ENCODE measurements at regions not wholly inside any gene's neighbourhood (a gene's known extent, or its start where the extent isn't known, plus 50 kb on each side); places are given as distances from the start of the nearest gene placed in this dataset.

- no peaks in the 10 kb centered on the region for H3K4me1 Mint-ChIP-seq
- TF ChIP-seq CTCF (IDR thresholded peaks at IDR 0.05), result no peak
- no peaks in the 10 kb centered on the region for H3K4me1 ChIP-seq (ENCODE audit: control insufficient read depth, insufficient read depth, low read length)
- H3K36me3 Mint-ChIP-seq, result no peaks in the 10 kb centered on the region
- intact Hi-C loops (cut with micrococcal nuclease), result no loop called here
- H3K36me3 ChIP-seq (ENCODE audit: control insufficient read depth, insufficient read depth, low read length), result no peaks in the 10 kb centered on the region
- no peak for ATAC-seq
- H3K27ac ChIP-seq (ENCODE audit: low read length), result no peak overlapping the region
- peaks cover 2 to 6% of the 10 kb centered on the region in 2 donors for H3K9me3 Mint-ChIP-seq
- DNase-seq, result no peak
- no peaks in the 10 kb centered on the region for H3K27me3 ChIP-seq (ENCODE audit: control insufficient read depth, insufficient read depth, low read length)
- H3K27ac Mint-ChIP-seq, result no peak overlapping the region
- H3K9me3 ChIP-seq (ENCODE audit: control insufficient read depth, insufficient read depth, low read length), result no peaks in the 10 kb centered on the region
- H3K27me3 Mint-ChIP-seq (ENCODE audit: low read depth in 2 of 2), result peaks cover 0 to 3% of the 10 kb centered on the region in 2 donors
- H3K4me3 Mint-ChIP-seq, result no peak overlapping the region
- no peak overlapping the region for H3K4me3 ChIP-seq (ENCODE audit: low read length)
- WGBS (ENCODE audit: insufficient coverage), result 75% methylated on average over 2 of the region's 2 CpGs
Observed at GRCh38 chr12:85641796-85642195, 194.4 kb downstream of the RASSF9 start.

- ATAC-seq, result no peak
Observed at GRCh38 chr12:85642288-85642687, 193.9 kb downstream of the RASSF9 start.

GRCh38 chr12:85642808-85643207 is 193.4 kb downstream of the RASSF9 start:
- no peak for TF ChIP-seq CTCF (IDR thresholded peaks at IDR 0.05)

More at GRCh38 chr12:85642288-85642687, 193.9 kb downstream of the RASSF9 start:
- Mint-ChIP-seq H3K9me3 (peaks cover 2 to 6% of the 10 kb centered on the region in 2 donors), H3K4me1 (no peaks in the 10 kb centered on the region), H3K4me3 (no peak overlapping the region), H3K36me3 (no peaks in the 10 kb centered on the region), H3K27me3 (ENCODE audit: low read depth in 2 of 2) (peaks cover 0 to 3% of the 10 kb centered on the region in 2 donors), H3K27ac (no peak overlapping the region)
- H3K4me1 ChIP-seq (ENCODE audit: control insufficient read depth, insufficient read depth, low read length), result no peaks in the 10 kb centered on the region
- WGBS (ENCODE audit: insufficient coverage), result 83% methylated on average over 2 of the region's 2 CpGs
- H3K36me3 ChIP-seq (ENCODE audit: control insufficient read depth, insufficient read depth, low read length), result no peaks in the 10 kb centered on the region
- intact Hi-C loops (cut with micrococcal nuclease), result no loop called here
- no peak for DNase-seq
- no peaks in the 10 kb centered on the region for H3K27me3 ChIP-seq (ENCODE audit: control insufficient read depth, insufficient read depth, low read length)
- no peak for TF ChIP-seq CTCF (IDR thresholded peaks at IDR 0.05)
- H3K4me3 ChIP-seq (ENCODE audit: low read length), result no peak overlapping the region
- no peaks in the 10 kb centered on the region for H3K9me3 ChIP-seq (ENCODE audit: control insufficient read depth, insufficient read depth, low read length)
- no peak overlapping the region for H3K27ac ChIP-seq (ENCODE audit: low read length)

GRCh38 chr12:85644508-85644907 is 191.7 kb downstream of the RASSF9 start:
- Mint-ChIP-seq H3K4me3 (no peak overlapping the region), H3K36me3 (no peaks in the 10 kb centered on the region), H3K27ac (no peak overlapping the region), H3K4me1 (no peaks in the 10 kb centered on the region), H3K27me3 (ENCODE audit: low read depth in 2 of 2) (peaks cover 0 to 3% of the 10 kb centered on the region in 2 donors), H3K9me3 (peaks cover 4 to 6% of the 10 kb centered on the region in 2 donors)
- no peak for TF ChIP-seq CTCF (IDR thresholded peaks at IDR 0.05)
- intact Hi-C loops (cut with micrococcal nuclease), result no loop called here
- Histone ChIP-seq H3K9me3 (ENCODE audit: control insufficient read depth, insufficient read depth, low read length) (no peaks in the 10 kb centered on the region), H3K27ac (ENCODE audit: low read length) (no peak overlapping the region), H3K36me3 (ENCODE audit: control insufficient read depth, insufficient read depth, low read length) (no peaks in the 10 kb centered on the region), H3K27me3 (ENCODE audit: control insufficient read depth, insufficient read depth, low read length) (no peaks in the 10 kb centered on the region), H3K4me3 (ENCODE audit: low read length) (no peak overlapping the region), H3K4me1 (ENCODE audit: control insufficient read depth, insufficient read depth, low read length) (no peaks in the 10 kb centered on the region)
- DNase-seq, result no peak
- no peak for ATAC-seq
- WGBS (ENCODE audit: insufficient coverage), result 80% methylated on average over 1 of the region's 3 CpGs

More at GRCh38 chr12:85642808-85643207, 193.4 kb downstream of the RASSF9 start:
- no peaks in the 10 kb centered on the region for H3K36me3 Mint-ChIP-seq
- DNase-seq, result no peak
- peaks cover 2 to 6% of the 10 kb centered on the region in 2 donors for H3K9me3 Mint-ChIP-seq
- no peak for ATAC-seq
- no peaks in the 10 kb centered on the region for H3K4me1 ChIP-seq (ENCODE audit: control insufficient read depth, insufficient read depth, low read length)
- H3K27ac Mint-ChIP-seq, result no peak overlapping the region
- peaks cover 0 to 3% of the 10 kb centered on the region in 2 donors for H3K27me3 Mint-ChIP-seq (ENCODE audit: low read depth in 2 of 2)
- no peaks in the 10 kb centered on the region for H3K4me1 Mint-ChIP-seq
- H3K36me3 ChIP-seq (ENCODE audit: control insufficient read depth, insufficient read depth, low read length), result no peaks in the 10 kb centered on the region
- H3K4me3 ChIP-seq (ENCODE audit: low read length), result no peak overlapping the region
- H3K27ac ChIP-seq (ENCODE audit: low read length), result no peak overlapping the region
- 72% methylated on average over 5 of the region's 5 CpGs for WGBS (ENCODE audit: insufficient coverage)
- H3K9me3 ChIP-seq (ENCODE audit: control insufficient read depth, insufficient read depth, low read length), result no peaks in the 10 kb centered on the region
- H3K27me3 ChIP-seq (ENCODE audit: control insufficient read depth, insufficient read depth, low read length), result no peaks in the 10 kb centered on the region
- intact Hi-C loops (cut with micrococcal nuclease), result no loop called here
- H3K4me3 Mint-ChIP-seq, result no peak overlapping the region
